HepG2 (cell line): ENCODE measurements at regions not wholly inside any gene's neighbourhood (a gene's known extent, or its start where the extent isn't known, plus 50 kb on each side); places are given as distances from the start of the nearest gene placed in this dataset.

Source experiments
- ATAC-seq: fragments of 200-7000 bp; cut with Tn5 transposase; 3 replicates; pipeline ENCODE4 v1.9.1; 2020; ENCODE audit warnings: mild to moderate bottlenecking, moderate library complexity
- BruUV-seq: library from RNA; stranded (reverse); fragments of 400-500 nt; replicated peaks from 2 replicates; lab custom pipeline; 2021; lab: Mats Ljungman, UMichigan
- CTCF ChIA-PET: fragments of 300-600 bp; formaldehyde crosslinking; extraction: SDS; loops from one replicate; lab custom pipeline; 2021; ENCODE audit warnings: low total read pairs, inconsistent platforms, low intra/inter-chr PET ratio; lab: Yijun Ruan, JAX
- POLR2A ChIA-PET: fragments of 350-600 bp; sonication (Branson Sonifier 250); formaldehyde crosslinking; loops from one replicate; lab custom pipeline; 2020; ENCODE audit warnings: antibody characterized with exemption, inconsistent platforms; lab: Yijun Ruan, JAX
- DNase-seq: peaks from one replicate; pipeline ENCODE4 v3.0.0-alpha.2; 2015; ENCODE audit warnings: low spot score
- FAIRE-seq: peaks from 3 replicates; lab custom pipeline; 2011; peaks lifted over from hg19 to GRCh38; lab: Jason Lieb, UNC
- H2AFZ ChIP-seq: one replicate; pipeline ENCODE4 v1.6.1; 2011; ENCODE audit warnings: low read length, inconsistent platforms
- H3K27ac ChIP-seq: fragments of 300-600 bp; 3 replicates; pipeline ENCODE4 v1.8.0; 2011; ENCODE audit warnings: mixed run types, mild to moderate bottlenecking, mixed read lengths, low read length, inconsistent platforms; ENCODE audit not compliant: insufficient read depth; ENCODE audit errors: extremely low read length
- H3K27me3 ChIP-seq, 2 experiments: fragments of 200-600 bp in 1 of 2; 2 replicates in 1 of 2; 3 replicates in 1 of 2; pipeline versions ENCODE4 v1.6.0 to v1.8.0; 2011; ENCODE audit warnings: low read length in 2 of 2, mild to moderate bottlenecking in 2 of 2, moderate library complexity in 2 of 2, inconsistent platforms in 1 of 2; ENCODE audit not compliant: insufficient read depth in 2 of 2, control insufficient read depth in 1 of 2
- H3K36me3 ChIP-seq, 2 experiments: fragments of 200-600 bp in 1 of 2; replicated peaks in 1 of 2; 2 replicates in 1 of 2; 3 replicates in 1 of 2; pipeline versions ENCODE4 v1.5.1 to v1.8.0; 2011; ENCODE audit warnings: low read length in 2 of 2, inconsistent platforms in 1 of 2; ENCODE audit not compliant: insufficient read depth in 2 of 2, control insufficient read depth in 1 of 2
- H3K4me1 ChIP-seq: 2 replicates; pipeline ENCODE4 v1.5.1; 2012; ENCODE audit warnings: low read length, inconsistent platforms; ENCODE audit not compliant: insufficient read depth
- H3K4me2 ChIP-seq: 2 replicates; pipeline ENCODE4 v1.6.0; 2011; ENCODE audit warnings: low read depth, low read length, inconsistent platforms
- H3K4me3 ChIP-seq, 3 experiments: fragments of 200-600 bp in 1 of 3; sonication (generic), shearing (Covaris generic) in 1 of 3; replicated peaks in 1 of 3; 2 replicates each; pipeline ENCODE4 v1.5.1; 2011 to 2016; ENCODE audit warnings: low read length in 3 of 3, inconsistent platforms in 2 of 3, low read depth in 2 of 3, mild to moderate bottlenecking in 2 of 3, control low read depth in 1 of 3, mixed read lengths in 1 of 3; ENCODE audit not compliant: insufficient read depth in 1 of 3
- H3K79me2 ChIP-seq: one replicate; pipeline ENCODE4 v1.6.1; 2011; ENCODE audit warnings: low read length, inconsistent platforms; ENCODE audit not compliant: insufficient read depth
- H3K9ac ChIP-seq: 2 replicates; pipeline ENCODE4 v1.6.0; 2011; ENCODE audit warnings: mild to moderate bottlenecking, low read depth, low read length, inconsistent platforms; ENCODE audit not compliant: insufficient read depth
- H3K9me3 ChIP-seq: 2 replicates; pipeline ENCODE4 v1.5.1; 2012; ENCODE audit warnings: mild to moderate bottlenecking, low read length
- H4K20me1 ChIP-seq: 2 replicates; pipeline ENCODE4 v1.6.0; 2011; ENCODE audit warnings: inconsistent platforms, mild to moderate bottlenecking, low read length, moderate library complexity; ENCODE audit not compliant: insufficient read depth
- CAMTA2 ChIP-seq: sonication (generic); formaldehyde crosslinking; IDR thresholded peaks from 2 replicates; pipeline ENCODE4 v1.4.0; 2020; ENCODE audit warnings: mild to moderate bottlenecking, missing genetic modification reagents, borderline replicate concordance
- DMTF1 ChIP-seq: sonication (generic); formaldehyde crosslinking; IDR thresholded peaks from 2 replicates; pipeline ENCODE4 v1.4.0; 2020; ENCODE audit warnings: mild to moderate bottlenecking, missing genetic modification reagents
- GPBP1L1 ChIP-seq: sonication (generic); formaldehyde crosslinking; IDR thresholded peaks from 2 replicates; pipeline ENCODE4 v1.5.0; 2020; ENCODE audit warnings: mild to moderate bottlenecking, missing genetic modification reagents
- MTA3 ChIP-seq: sonication (generic); formaldehyde crosslinking; IDR thresholded peaks from 2 replicates; pipeline ENCODE4 v1.4.0; 2020; ENCODE audit warnings: missing genetic modification reagents
- NR3C1 ChIP-seq: sonication (generic); formaldehyde crosslinking; IDR thresholded peaks from 2 replicates; pipeline ENCODE4 v1.4.0; 2020; ENCODE audit warnings: missing genetic modification reagents
- PRDM4 ChIP-seq: sonication (generic); formaldehyde crosslinking; IDR thresholded peaks from 2 replicates; pipeline ENCODE4 v1.9.0; 2021; ENCODE audit warnings: missing genetic modification reagents, borderline replicate concordance
- RFX1 ChIP-seq: fragments of 450-650 bp; IDR thresholded peaks from 2 replicates; pipeline ENCODE4 v1.6.1; 2017
- TCF7L2 ChIP-seq: IDR thresholded peaks from 2 replicates; pipeline ENCODE4 v1.6.1; 2011; ENCODE audit warnings: mild to moderate bottlenecking, low read depth, low read length, moderate library complexity
- ZBTB38 ChIP-seq: sonication (generic); formaldehyde crosslinking; IDR thresholded peaks from 2 replicates; pipeline ENCODE4 v1.5.1; 2020; ENCODE audit warnings: mild to moderate bottlenecking, missing genetic modification reagents
- ZIK1 ChIP-seq: sonication (generic); formaldehyde crosslinking; IDR thresholded peaks from 2 replicates; pipeline ENCODE4 v1.5.0; 2020; ENCODE audit warnings: mild to moderate bottlenecking, low read depth, missing genetic modification reagents, borderline replicate concordance
- ZMYM3 ChIP-seq: sonication (generic); formaldehyde crosslinking; IDR thresholded peaks from 2 replicates; pipeline ENCODE4 v1.5.1; 2020; ENCODE audit warnings: mild to moderate bottlenecking, missing genetic modification reagents
- ZNF451 ChIP-seq: sonication (generic); formaldehyde crosslinking; IDR thresholded peaks from 2 replicates; pipeline ENCODE4 v1.5.0; 2020; ENCODE audit warnings: mild to moderate bottlenecking, missing genetic modification reagents
- ZNF670 ChIP-seq: sonication (generic); formaldehyde crosslinking; IDR thresholded peaks from 2 replicates; pipeline ENCODE4 v1.8.0; 2022; ENCODE audit warnings: mild to moderate bottlenecking, missing genetic modification reagents, borderline replicate concordance
- ZNF713 ChIP-seq: sonication (generic); formaldehyde crosslinking; IDR thresholded peaks from 2 replicates; pipeline ENCODE4 v1.4.0; 2020; ENCODE audit warnings: mild to moderate bottlenecking, missing genetic modification reagents
- WGBS: methylation state at CpG from one replicate; pipeline ENCODE4 v1.1.6; 2017; ENCODE audit warnings: low lambda C conversion rate; 5-methylcytosine and 5-hydroxymethylcytosine counted together
- in situ Hi-C: cut with HindIII; loops from 2 replicates; pipeline ENCODE4 v1.10.0; 2017; ENCODE audit warnings: low pct_unique_long_range_greater_than_20kb; ENCODE audit not compliant: extremely low pct_ligation_motif_present
- intact Hi-C: fragments of 100-400 bp; cut with micrococcal nuclease; formaldehyde crosslinking; loops from one replicate; pipeline ENCODE4 v1.10.0; 2022; ENCODE audit not compliant: unreplicated experiment

- Histone ChIP-seq H3K4me2 (no peak overlapping the region), H3K4me3 (no peak overlapping the region), H3K9ac (no peak overlapping the region), H3K4me1 (no peaks in the 10 kb centered on the region), H3K27me3 (peaks cover 0 to 4% of the 10 kb centered on the region in 2 experiments; a peak in 2 of 5 replicates), H3K36me3 (no peaks in the 10 kb centered on the region), H3K9me3 (peaks cover 13% of the 10 kb centered on the region; the same call in 1 of the 2 replicates), H4K20me1 (no peaks in the 10 kb centered on the region), H3K79me2 (no peaks in the 10 kb centered on the region), H3K27ac (no peak overlapping the region), H2AFZ (no peak overlapping the region)
- WGBS: 6% methylated on average over 4 of the region's 5 CpGs
- ChIA-PET POLR2A (no interaction called here), CTCF (no interaction called here)
- intact Hi-C loops: no loop called here
- ATAC-seq: no peak
- no peak for FAIRE-seq
- DNase-seq: no peak
- in situ Hi-C loops: no loop called here
- TF ChIP-seq GPBP1L1 (CRISPR knock-in tag) (no peak), ZIK1 (CRISPR knock-in tag) (no peak), TCF7L2 (no peak), ZNF451 (no peak), RFX1 (no peak), NR3C1 (CRISPR knock-in tag) (no peak), ZMYM3 (CRISPR knock-in tag) (no peak), MTA3 (CRISPR knock-in tag) (no peak), DMTF1 (CRISPR knock-in tag) (no peak), CAMTA2 (no peak), PRDM4 (CRISPR knock-in tag) (no peak), ZBTB38 (CRISPR knock-in tag) (no peak), ZNF670 (CRISPR knock-in tag) (no peak), ZNF713 (CRISPR knock-in tag) (no peak)
- no TSS peak for BruUV-seq
These were observed 308.5 kb downstream of the C16orf95 start for GRCh38 chr16:87008664-87009063.
